CD14-positive monocyte (primary cell): ENCODE measurements at regions not wholly inside any gene's neighbourhood (a gene's known extent, or its start where the extent isn't known, plus 50 kb on each side); places are given as distances from the start of the nearest gene placed in this dataset.

Source experiments
- DNase-seq, 3 donors: peaks; one replicate each; pipeline ENCODE4 v3.0.0-alpha.2; 2011 to 2022
- H2AFZ ChIP-seq: 2 replicates; pipeline ENCODE4 v1.6.0; 2012; ENCODE audit warnings: mild to moderate bottlenecking, low read depth, low read length, inconsistent platforms; ENCODE audit not compliant: insufficient read depth, poor library complexity, severe bottlenecking
- H3K27ac ChIP-seq, 2 donors: 1 replicate in 1 of 2; 2 replicates in 1 of 2; pipeline ENCODE4 v1.5.1; 2012 to 2013; ENCODE audit warnings: low read length in 2 of 2, control low read depth in 1 of 2, inconsistent platforms in 1 of 2, low read depth in 1 of 2, mild to moderate bottlenecking in 1 of 2
- H3K27me3 ChIP-seq, 2 donors: one replicate each; pipeline versions ENCODE4 v1.6.0 to v1.6.1; 2011 to 2013; ENCODE audit warnings: low read length in 2 of 2; ENCODE audit not compliant: control insufficient read depth in 2 of 2, insufficient read depth in 2 of 2
- H3K36me3 ChIP-seq, 2 donors: replicated peaks in 1 of 2; 1 replicate in 1 of 2; 2 replicates in 1 of 2; pipeline versions ENCODE4 v1.5.1 to v1.6.1; 2012 to 2013; ENCODE audit warnings: low read length in 2 of 2, control low read depth in 1 of 2, inconsistent platforms in 1 of 2, mild to moderate bottlenecking in 1 of 2; ENCODE audit not compliant: insufficient read depth in 2 of 2, control insufficient read depth in 1 of 2
- H3K4me1 ChIP-seq, 2 donors: 1 replicate in 1 of 2; 2 replicates in 1 of 2; pipeline versions ENCODE4 v1.5.1 to v1.6.1; 2012 to 2013; ENCODE audit warnings: low read length in 2 of 2, control low read depth in 1 of 2, inconsistent platforms in 1 of 2, mild to moderate bottlenecking in 1 of 2, moderate library complexity in 1 of 2; ENCODE audit not compliant: insufficient read depth in 2 of 2, control insufficient read depth in 1 of 2
- H3K4me2 ChIP-seq: replicated peaks from 2 replicates; pipeline ENCODE3; 2012; ENCODE audit warnings: low read length, moderate library complexity, mild to moderate bottlenecking; ENCODE audit not compliant: poor library complexity, severe bottlenecking; ENCODE audit errors: extremely low read depth
- H3K4me3 ChIP-seq, 3 experiments: fragments of 200-600 bp in 1 of 3; sonication (generic) in 1 of 3; replicated peaks in 1 of 3; 1 replicate in 2 of 3; 2 replicates in 1 of 3; pipeline ENCODE4 v1.5.1; 2011 to 2013; ENCODE audit warnings: low read length in 3 of 3, mild to moderate bottlenecking in 3 of 3, control low read depth in 2 of 3, low read depth in 2 of 3, inconsistent platforms in 1 of 3, moderate library complexity in 1 of 3
- H3K79me2 ChIP-seq: 2 replicates; pipeline ENCODE4 v1.6.0; 2012; ENCODE audit warnings: mild to moderate bottlenecking, control low read depth, inconsistent platforms, low read length, moderate library complexity; ENCODE audit not compliant: insufficient read depth
- H3K9ac ChIP-seq: 2 replicates; pipeline ENCODE4 v1.6.0; 2017; ENCODE audit warnings: low read length, mild to moderate bottlenecking; ENCODE audit not compliant: insufficient read depth, poor library complexity, severe bottlenecking
- H3K9me3 ChIP-seq, 2 donors: replicated peaks in 1 of 2; 1 replicate in 1 of 2; 2 replicates in 1 of 2; pipeline versions ENCODE4 v1.5.1 to v1.6.1; 2012 to 2013; ENCODE audit warnings: low read length in 2 of 2, control low read depth in 1 of 2; ENCODE audit not compliant: control insufficient read depth in 1 of 2, insufficient read depth in 1 of 2
- H4K20me1 ChIP-seq: 2 replicates; pipeline ENCODE4 v1.6.0; 2012; ENCODE audit warnings: mild to moderate bottlenecking, low read length, control low read depth, moderate library complexity; ENCODE audit not compliant: insufficient read depth
- H3K27ac Mint-ChIP-seq, 7 donors: one replicate each; pipeline ENCODE4 v1.8.0; 2020; ENCODE audit warnings: mild to moderate bottlenecking in 7 of 7, mixed read lengths in 7 of 7, moderate library complexity in 6 of 7, inconsistent platforms in 2 of 7
- H3K27me3 Mint-ChIP-seq, 3 donors: one replicate each; pipeline ENCODE4 v1.8.0; 2021 to 2022; ENCODE audit warnings: low read depth in 3 of 3, mild to moderate bottlenecking in 3 of 3, mixed read lengths in 3 of 3, moderate library complexity in 3 of 3, inconsistent platforms in 1 of 3
- H3K36me3 Mint-ChIP-seq, 2 donors: one replicate each; pipeline ENCODE4 v1.8.0; 2020; ENCODE audit warnings: mixed read lengths in 2 of 2, inconsistent platforms in 1 of 2, mild to moderate bottlenecking in 1 of 2
- H3K4me1 Mint-ChIP-seq: one replicate; pipeline ENCODE4 v1.8.0; 2020; ENCODE audit warnings: mild to moderate bottlenecking, mixed read lengths
- H3K4me3 Mint-ChIP-seq, 2 donors: one replicate each; pipeline ENCODE4 v1.8.0; 2020; ENCODE audit warnings: mild to moderate bottlenecking in 2 of 2, mixed read lengths in 2 of 2, moderate library complexity in 1 of 2
- H3K9me3 Mint-ChIP-seq, 7 donors: one replicate each; pipeline ENCODE4 v1.8.0; 2020 to 2022; ENCODE audit warnings: mixed read lengths in 7 of 7, mild to moderate bottlenecking in 6 of 7, moderate library complexity in 6 of 7, inconsistent platforms in 2 of 7
- WGBS: methylation state at CpG from one replicate; pipeline ENCODE4 v1.1.5; 2013; ENCODE audit warnings: missing lambda C conversion rate; ENCODE audit not compliant: insufficient coverage; 5-methylcytosine and 5-hydroxymethylcytosine counted together
- intact Hi-C, 2 donors: fragments of 100-400 bp; cut with micrococcal nuclease; formaldehyde crosslinking; loops; one replicate each; pipeline versions ENCODE4 v1.15.0 to v1.15.1; 2023
- TF ChIP-seq, protein P1 (sequence below): fragments of 200-600 bp; IDR thresholded peaks from one replicate; pipeline ENCODE4 v1.8.0; 2022; ENCODE audit warnings: antibody characterized with exemption, mild to moderate bottlenecking

DNA sequence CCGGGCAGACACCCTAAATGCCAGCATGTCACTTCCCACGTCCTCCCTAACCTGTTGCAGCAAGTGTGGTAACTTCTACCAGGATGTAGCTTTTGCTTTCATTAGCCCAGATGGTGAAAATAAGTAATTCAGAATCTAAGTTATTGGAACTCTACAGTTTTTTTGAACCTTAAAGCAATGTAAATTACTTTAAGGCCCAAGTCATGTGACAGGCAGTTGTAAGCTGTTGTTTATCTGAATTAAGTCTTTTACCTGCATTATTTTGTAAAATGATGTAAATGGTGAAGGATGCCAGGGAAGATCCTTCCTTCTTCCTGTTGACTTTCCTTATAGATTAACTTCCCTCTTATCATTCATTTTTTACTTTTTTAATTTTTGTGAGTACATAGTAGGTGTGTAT is 670.2 kb downstream of the SEMA5A start:
- H3K4me1 ChIP-seq = no peaks in the 10 kb centered on the region
- Mint-ChIP-seq H3K27me3 (peaks cover 0 to 2% (median 0%) of the 10 kb centered on the region in 3 donors), H3K27ac (no peak overlapping the region), H3K36me3 (no peaks in the 10 kb centered on the region), H3K9me3 (peaks cover 0 to 3% (median 2%) of the 10 kb centered on the region in 7 donors), H3K4me1 (no peaks in the 10 kb centered on the region), H3K4me3 (no peak overlapping the region)
- H3K36me3 ChIP-seq = no peaks in the 10 kb centered on the region
- no peak overlapping the region for H3K4me3 ChIP-seq
- H3K27ac ChIP-seq = no peak overlapping the region
- intact Hi-C loops = no loop called here
- H2AFZ ChIP-seq = no peak overlapping the region
- no peak overlapping the region for H3K9ac ChIP-seq
- no CpG with 5 or more reads among the region's 2 CpGs for WGBS
- H4K20me1 ChIP-seq = no peaks in the 10 kb centered on the region
- no peak overlapping the region for H3K4me2 ChIP-seq
- TF ChIP-seq, protein P1, sequence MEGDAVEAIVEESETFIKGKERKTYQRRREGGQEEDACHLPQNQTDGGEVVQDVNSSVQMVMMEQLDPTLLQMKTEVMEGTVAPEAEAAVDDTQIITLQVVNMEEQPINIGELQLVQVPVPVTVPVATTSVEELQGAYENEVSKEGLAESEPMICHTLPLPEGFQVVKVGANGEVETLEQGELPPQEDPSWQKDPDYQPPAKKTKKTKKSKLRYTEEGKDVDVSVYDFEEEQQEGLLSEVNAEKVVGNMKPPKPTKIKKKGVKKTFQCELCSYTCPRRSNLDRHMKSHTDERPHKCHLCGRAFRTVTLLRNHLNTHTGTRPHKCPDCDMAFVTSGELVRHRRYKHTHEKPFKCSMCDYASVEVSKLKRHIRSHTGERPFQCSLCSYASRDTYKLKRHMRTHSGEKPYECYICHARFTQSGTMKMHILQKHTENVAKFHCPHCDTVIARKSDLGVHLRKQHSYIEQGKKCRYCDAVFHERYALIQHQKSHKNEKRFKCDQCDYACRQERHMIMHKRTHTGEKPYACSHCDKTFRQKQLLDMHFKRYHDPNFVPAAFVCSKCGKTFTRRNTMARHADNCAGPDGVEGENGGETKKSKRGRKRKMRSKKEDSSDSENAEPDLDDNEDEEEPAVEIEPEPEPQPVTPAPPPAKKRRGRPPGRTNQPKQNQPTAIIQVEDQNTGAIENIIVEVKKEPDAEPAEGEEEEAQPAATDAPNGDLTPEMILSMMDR = no peak
- no peaks in the 10 kb centered on the region for H3K27me3 ChIP-seq
- no peaks in the 10 kb centered on the region for H3K79me2 ChIP-seq
- peaks cover 6 to 7% of the 10 kb centered on the region in 2 donors for H3K9me3 ChIP-seq
- DNase-seq = no peak

DNA sequence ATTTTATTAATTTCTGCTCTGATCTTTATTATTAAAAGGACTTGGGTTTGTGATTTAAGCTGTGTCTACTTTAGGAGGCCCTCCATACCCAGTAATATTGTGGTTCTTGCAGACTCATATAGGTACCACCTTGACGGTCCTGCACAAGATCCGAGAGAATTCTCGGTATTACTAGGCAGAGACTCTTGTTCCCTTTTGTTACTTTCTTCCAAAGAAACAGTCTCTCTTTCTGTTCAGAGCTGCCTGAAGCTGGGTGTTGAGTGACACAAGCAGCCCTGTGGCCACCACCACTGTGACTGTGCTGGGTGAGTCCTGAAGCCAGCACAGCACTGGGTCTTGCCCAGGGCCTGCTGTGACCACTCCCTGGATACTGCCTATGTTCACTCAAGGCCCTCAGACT is 666.6 kb downstream of the SEMA5A start:
- no peak overlapping the region for H3K4me3 Mint-ChIP-seq
- intact Hi-C loops = no loop called here
- 96% methylated on average over 3 of the region's 3 CpGs for WGBS

More for the DNA sequence above, 666.6 kb downstream of the SEMA5A start:
- Histone ChIP-seq H3K79me2 (no peaks in the 10 kb centered on the region), H3K36me3 (no peaks in the 10 kb centered on the region), H3K4me1 (no peaks in the 10 kb centered on the region), H3K9me3 (peaks cover 6 to 7% of the 10 kb centered on the region in 2 donors), H3K27me3 (no peaks in the 10 kb centered on the region), H3K4me2 (no peak overlapping the region), H4K20me1 (no peaks in the 10 kb centered on the region), H3K4me3 (no peak overlapping the region), H3K27ac (no peak overlapping the region), H2AFZ (no peak overlapping the region), H3K9ac (no peak overlapping the region)
- Mint-ChIP-seq H3K4me1 (no peaks in the 10 kb centered on the region), H3K27me3 (peaks cover 0 to 2% (median 0%) of the 10 kb centered on the region in 3 donors), H3K36me3 (no peaks in the 10 kb centered on the region), H3K27ac (no peak overlapping the region), H3K9me3 (peaks cover 0 to 6% (median 2%) of the 10 kb centered on the region in 7 donors)
- DNase-seq = no peak
- TF ChIP-seq, protein P1 = no peak
